Activated naive CD8-positive, alpha-beta T cell (primary cell): ENCODE measurements at regions not wholly inside any gene's neighbourhood (a gene's known extent, or its start where the extent isn't known, plus 50 kb on each side); places are given as distances from the start of the nearest gene placed in this dataset.

Source experiments
- H3K27ac Mint-ChIP-seq: one replicate; pipeline ENCODE4 v1.8.0; 2021; ENCODE audit warnings: mixed read lengths
- H3K27me3 Mint-ChIP-seq: one replicate; pipeline ENCODE4 v1.8.0; 2021; ENCODE audit warnings: mixed read lengths
- H3K36me3 Mint-ChIP-seq: one replicate; pipeline ENCODE4 v1.8.0; 2021; ENCODE audit warnings: mixed read lengths
- H3K4me1 Mint-ChIP-seq: one replicate; pipeline ENCODE4 v1.8.0; 2021; ENCODE audit warnings: low read depth, mixed read lengths
- H3K4me3 Mint-ChIP-seq: one replicate; pipeline ENCODE4 v1.8.0; 2021; ENCODE audit warnings: mild to moderate bottlenecking, mixed read lengths
- H3K9me3 Mint-ChIP-seq: one replicate; pipeline ENCODE4 v1.8.0; 2021; ENCODE audit warnings: low read depth, mixed read lengths

DNA sequence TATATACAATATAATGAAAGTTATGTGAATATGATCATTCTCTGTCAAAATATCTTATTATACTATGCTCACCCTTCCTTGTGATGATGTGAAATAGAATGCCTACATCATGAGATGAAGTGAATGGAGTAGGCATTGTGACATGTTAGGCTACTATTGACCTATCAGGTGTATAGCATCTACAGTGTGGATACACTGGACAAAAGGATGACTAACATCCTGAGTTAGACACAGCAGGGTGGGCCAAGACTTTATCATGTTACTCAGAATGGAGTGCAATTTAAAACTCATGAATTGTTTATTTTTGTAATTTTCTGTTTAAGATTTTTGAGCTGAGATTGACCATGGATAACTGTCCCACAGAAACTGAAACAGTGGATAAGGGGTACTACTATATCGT, 53.4 kb upstream of the NAV3 start:
- H3K36me3 Mint-ChIP-seq: no peaks in the 10 kb centered on the region
- H3K4me3 Mint-ChIP-seq: no peak overlapping the region
- H3K27me3 Mint-ChIP-seq: no peaks in the 10 kb centered on the region
- no peaks in the 10 kb centered on the region for H3K4me1 Mint-ChIP-seq
- no peak overlapping the region for H3K27ac Mint-ChIP-seq
- H3K9me3 Mint-ChIP-seq: peaks cover 8% of the 10 kb centered on the region

DNA sequence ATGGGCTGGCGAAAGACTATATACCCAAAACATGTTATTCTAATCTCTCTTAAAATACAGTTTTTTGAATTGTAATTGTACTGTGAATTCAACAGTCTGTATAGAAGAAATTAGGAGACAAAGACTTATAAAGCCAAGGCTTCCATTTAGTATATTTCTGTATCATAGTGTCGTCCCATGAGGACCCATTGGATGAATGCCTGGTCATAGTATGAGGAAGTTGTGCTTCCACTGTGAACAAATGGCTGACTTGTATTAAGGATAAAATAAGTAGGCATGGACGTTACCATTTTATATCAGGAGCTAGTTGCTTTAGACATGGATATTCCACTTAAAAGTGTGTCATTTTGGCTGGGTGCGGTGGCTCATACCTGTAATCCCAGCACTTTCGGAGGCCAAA, 55.9 kb upstream of the NAV3 start:
- H3K4me3 Mint-ChIP-seq: no peak overlapping the region
- no peak overlapping the region for H3K27ac Mint-ChIP-seq
- no peaks in the 10 kb centered on the region for H3K27me3 Mint-ChIP-seq
- H3K4me1 Mint-ChIP-seq: no peaks in the 10 kb centered on the region
- H3K9me3 Mint-ChIP-seq: peaks cover 8% of the 10 kb centered on the region
- H3K36me3 Mint-ChIP-seq: no peaks in the 10 kb centered on the region

DNA sequence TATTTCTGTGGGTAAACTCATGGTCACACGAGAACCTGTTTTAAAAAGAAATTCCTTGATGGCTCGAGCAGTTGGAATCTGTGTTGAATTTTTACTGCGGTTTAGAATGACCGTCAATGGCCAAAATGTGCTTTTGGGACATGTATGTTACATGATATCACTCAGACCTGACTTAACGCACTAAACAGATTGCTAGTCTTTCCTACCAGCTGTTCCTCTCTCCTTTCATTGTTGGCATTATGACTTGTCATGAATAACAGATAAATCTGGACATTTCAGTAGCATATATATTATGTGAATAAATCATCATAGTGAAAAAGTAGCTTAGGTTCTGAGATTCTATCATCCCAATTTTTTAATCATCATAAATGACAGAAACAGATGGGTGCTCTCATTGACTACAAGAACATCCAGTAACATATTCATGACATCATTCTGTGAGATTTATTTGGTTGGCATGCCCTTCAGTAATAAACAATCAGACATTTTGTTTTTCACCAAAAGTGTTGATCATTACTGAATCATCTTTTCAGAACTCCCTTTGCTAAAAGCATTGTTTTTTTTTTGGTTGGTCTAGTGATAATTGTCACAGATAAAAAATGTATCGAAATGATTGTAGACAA, 57.9 kb upstream of the NAV3 start:
- H3K9me3 Mint-ChIP-seq: peaks cover 12% of the 10 kb centered on the region
- no peaks in the 10 kb centered on the region for H3K4me1 Mint-ChIP-seq
- no peak overlapping the region for H3K27ac Mint-ChIP-seq
- no peaks in the 10 kb centered on the region for H3K27me3 Mint-ChIP-seq
- H3K4me3 Mint-ChIP-seq: no peak overlapping the region
- no peaks in the 10 kb centered on the region for H3K36me3 Mint-ChIP-seq

DNA sequence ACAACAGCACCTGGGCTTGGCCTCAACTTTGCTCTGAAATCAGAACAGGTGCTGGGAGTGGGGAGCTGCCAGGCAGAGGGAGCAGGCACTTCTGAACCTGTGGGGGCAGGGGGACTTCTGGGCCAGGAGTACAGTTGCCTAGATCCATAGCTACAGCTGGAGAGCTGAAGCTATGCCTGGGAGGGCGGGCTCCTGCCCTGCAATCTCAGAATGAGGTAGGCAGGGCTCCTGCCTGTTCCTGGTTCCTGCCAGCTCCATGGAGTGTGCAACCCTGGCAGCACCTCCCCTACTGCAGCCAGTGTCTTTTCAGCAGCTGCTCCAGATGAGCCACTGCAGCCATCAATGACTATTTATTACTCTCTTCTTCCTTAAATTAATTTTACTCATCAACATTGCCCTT, 62.1 kb upstream of the NAV3 start:
- Mint-ChIP-seq H3K4me3 (no peak overlapping the region), H3K27me3 (no peaks in the 10 kb centered on the region), H3K27ac (no peak overlapping the region), H3K4me1 (no peaks in the 10 kb centered on the region), H3K36me3 (no peaks in the 10 kb centered on the region), H3K9me3 (peaks cover 21% of the 10 kb centered on the region)

DNA sequence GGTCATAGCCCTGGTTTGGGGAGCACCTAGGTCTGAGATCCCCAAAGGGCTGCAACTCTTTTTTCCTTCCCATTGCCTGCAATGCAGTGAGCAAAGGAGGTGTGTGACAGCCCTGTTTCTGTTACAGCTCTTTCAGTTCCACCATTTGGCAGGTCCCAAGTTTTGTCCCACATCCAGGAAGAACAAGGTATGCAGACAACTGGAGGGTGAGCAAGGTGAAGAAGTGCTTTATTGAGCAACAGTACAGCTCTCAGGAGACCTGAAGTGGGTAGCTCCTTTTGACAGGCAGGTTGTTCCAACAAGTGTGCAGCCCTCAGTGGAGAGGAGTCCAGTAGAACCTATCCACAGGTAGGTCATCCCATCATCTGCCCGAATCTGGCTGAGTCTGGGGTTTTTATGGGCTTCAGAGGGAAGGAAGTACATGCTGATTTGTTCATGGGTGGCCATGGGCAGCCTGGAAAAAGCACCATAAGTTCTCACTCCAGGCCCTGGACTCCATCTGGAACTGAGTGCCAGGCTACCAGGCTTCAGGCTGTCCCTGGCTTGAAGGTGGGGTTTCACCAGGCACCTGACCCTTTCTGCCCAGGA, 62.8 kb upstream of the NAV3 start:
- Mint-ChIP-seq H3K36me3 (no peaks in the 10 kb centered on the region), H3K4me1 (no peaks in the 10 kb centered on the region)

DNA sequence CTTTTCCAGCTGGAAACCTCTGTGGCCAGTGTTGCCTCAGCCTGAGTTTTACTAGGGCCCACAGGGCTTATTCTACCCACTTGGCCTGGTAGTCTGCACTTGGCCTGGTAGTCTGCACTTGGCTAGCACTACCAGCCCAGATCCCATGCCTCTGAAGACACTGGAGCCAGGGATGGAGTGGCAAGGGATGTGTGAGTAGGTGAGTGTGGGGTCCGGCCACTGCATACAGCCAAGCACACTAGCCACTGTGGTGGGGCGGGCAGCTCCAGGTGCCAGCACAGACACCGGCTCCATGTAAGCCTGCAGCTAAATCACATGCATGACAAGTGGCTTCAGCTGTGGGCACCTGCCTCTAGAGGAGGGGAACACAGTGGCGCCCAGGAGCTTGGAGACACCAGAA, 63.4 kb upstream of the NAV3 start:
- Mint-ChIP-seq H3K36me3 (no peaks in the 10 kb centered on the region), H3K27ac (no peak overlapping the region), H3K27me3 (no peaks in the 10 kb centered on the region), H3K9me3 (peaks cover 17% of the 10 kb centered on the region), H3K4me1 (no peaks in the 10 kb centered on the region), H3K4me3 (no peak overlapping the region)

More for the DNA sequence above, 62.8 kb upstream of the NAV3 start:
- no peak overlapping the region for H3K27ac Mint-ChIP-seq
- H3K4me3 Mint-ChIP-seq: no peak overlapping the region
- no peaks in the 10 kb centered on the region for H3K27me3 Mint-ChIP-seq
- peaks cover 18% of the 10 kb centered on the region for H3K9me3 Mint-ChIP-seq

DNA sequence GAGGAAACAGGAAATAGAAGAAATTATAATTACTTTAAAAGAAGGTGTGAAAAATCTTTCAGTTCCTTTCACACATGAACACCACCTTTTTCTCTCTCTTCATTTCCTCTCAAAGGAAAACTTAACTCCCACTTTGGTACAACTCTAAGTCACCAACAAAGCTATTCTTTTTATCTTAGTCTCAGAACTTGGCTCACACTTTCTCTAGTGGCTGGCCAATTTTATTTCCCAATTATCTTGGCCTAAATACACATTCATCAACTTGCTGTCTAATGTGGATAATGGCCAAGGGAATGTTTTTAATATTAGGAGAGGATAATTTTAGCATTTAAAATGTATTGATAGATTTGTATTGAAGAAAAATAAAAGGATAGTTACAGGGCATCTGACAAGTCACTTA, 64.5 kb upstream of the NAV3 start:
- Mint-ChIP-seq H3K27me3 (no peaks in the 10 kb centered on the region), H3K4me1 (no peaks in the 10 kb centered on the region), H3K36me3 (no peaks in the 10 kb centered on the region), H3K27ac (no peak overlapping the region), H3K4me3 (no peak overlapping the region), H3K9me3 (peaks cover 17% of the 10 kb centered on the region)

DNA sequence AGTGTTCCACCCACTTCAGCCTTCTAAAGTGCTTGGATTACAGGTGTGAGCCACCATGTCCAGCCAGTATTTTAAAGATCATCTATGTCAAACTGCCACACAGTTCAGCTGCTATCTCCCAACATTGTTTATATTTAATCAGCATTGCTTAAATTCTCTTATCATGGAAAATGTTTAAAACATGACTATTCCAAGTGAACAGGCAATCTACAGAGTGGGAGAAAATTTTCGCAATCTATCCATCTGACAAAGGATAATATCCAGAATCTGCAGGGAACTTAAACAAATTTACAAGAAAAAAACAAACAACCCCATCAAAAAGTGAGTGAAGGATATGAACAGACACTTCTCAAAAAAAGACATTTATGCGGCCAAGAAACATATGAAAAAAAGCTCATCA, 69.4 kb upstream of the NAV3 start:
- Mint-ChIP-seq H3K27me3 (no peaks in the 10 kb centered on the region), H3K36me3 (no peaks in the 10 kb centered on the region), H3K4me3 (no peak overlapping the region), H3K4me1 (no peaks in the 10 kb centered on the region), H3K27ac (no peak overlapping the region), H3K9me3 (peaks cover 18% of the 10 kb centered on the region)

DNA sequence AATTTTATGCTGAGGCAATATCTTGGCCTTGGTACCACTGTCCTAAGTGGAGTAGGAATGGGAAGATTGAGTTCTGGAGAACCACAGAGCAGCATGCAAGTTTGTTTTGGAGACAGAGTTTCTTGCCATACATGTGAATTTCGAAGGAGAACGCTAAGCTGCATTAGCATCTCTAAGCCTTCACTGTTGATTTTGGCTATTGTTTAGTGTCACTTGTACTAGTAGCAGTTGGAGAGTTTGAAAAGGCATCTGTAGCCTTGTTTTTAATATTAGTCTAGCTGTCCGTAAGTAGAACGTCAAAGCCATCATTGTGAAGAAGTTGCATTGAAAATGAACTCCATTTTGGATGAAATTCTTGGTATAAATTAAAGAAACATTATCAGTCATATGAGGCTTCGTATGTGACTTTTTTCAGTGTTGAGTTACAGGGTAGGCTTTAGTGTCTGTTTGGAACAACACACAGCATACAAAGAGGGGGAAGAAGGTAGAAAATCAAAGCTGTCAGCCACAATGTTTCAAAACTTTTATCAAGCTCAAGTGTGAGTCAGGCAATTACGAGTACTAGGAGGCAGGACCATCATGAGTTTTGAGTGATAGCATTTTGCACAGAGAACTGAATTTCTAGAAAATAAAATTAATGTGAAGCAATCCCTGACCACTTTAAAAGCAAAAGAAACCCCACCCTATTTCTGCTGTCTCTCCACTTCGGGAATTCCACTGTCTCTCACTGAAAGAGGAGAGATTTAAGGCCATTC, 70.2 kb upstream of the NAV3 start:
- no peaks in the 10 kb centered on the region for H3K36me3 Mint-ChIP-seq
- no peaks in the 10 kb centered on the region for H3K27me3 Mint-ChIP-seq
- no peak overlapping the region for H3K27ac Mint-ChIP-seq
- no peak overlapping the region for H3K4me3 Mint-ChIP-seq
- peaks cover 13% of the 10 kb centered on the region for H3K9me3 Mint-ChIP-seq
- H3K4me1 Mint-ChIP-seq: no peaks in the 10 kb centered on the region

DNA sequence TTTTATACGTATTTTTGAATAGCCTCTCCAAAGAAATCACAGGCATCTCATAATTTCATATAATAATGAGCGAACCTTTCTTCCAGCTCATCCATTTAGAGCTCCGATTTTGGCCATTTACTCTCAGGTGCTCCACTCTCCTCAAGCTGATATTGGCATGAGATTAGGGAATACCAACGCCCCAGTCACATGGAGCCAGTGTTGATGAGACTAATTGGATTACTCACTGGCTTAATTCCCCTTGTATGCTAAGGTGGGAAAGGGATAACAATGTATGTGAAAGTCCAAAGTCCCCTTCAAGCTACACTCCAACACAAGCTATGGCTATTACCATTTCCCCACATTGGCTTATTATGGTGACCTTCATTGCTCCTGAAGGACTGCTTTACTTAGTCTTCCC, 76.6 kb upstream of the NAV3 start:
- H3K27ac Mint-ChIP-seq: no peak overlapping the region
- H3K27me3 Mint-ChIP-seq: no peaks in the 10 kb centered on the region
- H3K36me3 Mint-ChIP-seq: no peaks in the 10 kb centered on the region
- no peak overlapping the region for H3K4me3 Mint-ChIP-seq
- peaks cover 12% of the 10 kb centered on the region for H3K9me3 Mint-ChIP-seq
- no peaks in the 10 kb centered on the region for H3K4me1 Mint-ChIP-seq

DNA sequence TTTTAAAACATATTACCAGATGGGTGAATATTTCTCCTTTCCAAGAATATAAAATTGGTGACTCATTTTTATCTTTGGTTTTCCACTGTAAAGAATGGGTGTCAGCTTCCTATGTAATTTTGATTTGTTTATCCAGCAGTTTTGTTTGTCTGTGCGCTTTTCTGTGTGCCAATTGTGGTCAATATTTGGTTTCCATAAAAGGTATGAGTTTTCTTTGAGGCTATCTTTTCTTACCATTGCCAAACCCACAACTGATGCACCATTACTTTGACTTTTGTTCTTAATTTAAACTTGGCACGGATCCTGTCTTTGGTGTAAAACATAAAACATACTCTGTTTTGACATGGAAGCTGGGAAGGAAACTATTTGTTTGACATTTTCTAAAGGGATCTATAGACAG, 78.8 kb upstream of the NAV3 start:
- Mint-ChIP-seq H3K4me3 (no peak overlapping the region), H3K36me3 (no peaks in the 10 kb centered on the region), H3K27me3 (no peaks in the 10 kb centered on the region), H3K4me1 (no peaks in the 10 kb centered on the region), H3K9me3 (peaks cover 6% of the 10 kb centered on the region), H3K27ac (no peak overlapping the region)

DNA sequence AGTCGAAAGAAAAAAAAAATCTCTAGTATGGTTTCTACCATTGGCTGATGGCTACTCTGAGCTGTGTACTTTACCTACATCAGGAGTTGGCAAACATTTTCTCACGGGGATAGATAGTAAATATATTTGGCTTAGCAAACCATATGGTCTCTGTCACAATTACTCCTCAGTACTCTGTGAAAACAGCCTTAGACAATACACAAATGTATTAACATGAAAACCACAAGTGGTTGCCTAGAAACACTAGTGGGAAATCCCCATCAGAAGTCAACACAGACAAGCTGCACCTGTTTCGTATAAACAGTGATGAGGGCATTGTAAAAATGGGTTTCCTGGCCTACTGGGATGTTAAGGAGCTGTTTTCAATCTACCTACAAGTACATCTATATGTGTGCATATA, 84.6 kb upstream of the NAV3 start:
- H3K4me3 Mint-ChIP-seq: no peak overlapping the region
- H3K27ac Mint-ChIP-seq: no peak overlapping the region
- H3K36me3 Mint-ChIP-seq: no peaks in the 10 kb centered on the region
- peaks cover 20% of the 10 kb centered on the region for H3K9me3 Mint-ChIP-seq
- H3K4me1 Mint-ChIP-seq: no peaks in the 10 kb centered on the region
- H3K27me3 Mint-ChIP-seq: no peaks in the 10 kb centered on the region

DNA sequence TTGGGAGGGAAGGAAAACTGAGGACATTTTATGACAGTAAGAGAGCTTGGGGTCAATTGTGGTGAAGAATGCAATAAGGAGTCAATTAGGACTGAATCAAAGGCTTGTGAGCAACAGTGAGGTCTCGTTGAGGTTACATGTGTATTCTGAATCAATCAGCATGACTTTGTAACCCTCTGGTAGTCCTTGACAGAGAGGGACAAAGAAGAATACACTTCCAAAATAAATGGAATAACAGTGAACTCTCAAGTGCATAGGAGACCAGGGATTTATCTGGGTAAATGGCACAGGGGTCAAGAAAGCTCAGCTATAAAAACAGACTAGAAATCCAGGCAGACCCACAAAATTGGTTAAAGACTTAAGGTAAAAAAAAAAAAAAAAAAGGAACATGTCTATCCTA, 85.1 kb upstream of the NAV3 start:
- Mint-ChIP-seq H3K4me3 (no peak overlapping the region), H3K4me1 (no peaks in the 10 kb centered on the region), H3K9me3 (peaks cover 16% of the 10 kb centered on the region), H3K36me3 (no peaks in the 10 kb centered on the region), H3K27me3 (no peaks in the 10 kb centered on the region), H3K27ac (no peak overlapping the region)

DNA sequence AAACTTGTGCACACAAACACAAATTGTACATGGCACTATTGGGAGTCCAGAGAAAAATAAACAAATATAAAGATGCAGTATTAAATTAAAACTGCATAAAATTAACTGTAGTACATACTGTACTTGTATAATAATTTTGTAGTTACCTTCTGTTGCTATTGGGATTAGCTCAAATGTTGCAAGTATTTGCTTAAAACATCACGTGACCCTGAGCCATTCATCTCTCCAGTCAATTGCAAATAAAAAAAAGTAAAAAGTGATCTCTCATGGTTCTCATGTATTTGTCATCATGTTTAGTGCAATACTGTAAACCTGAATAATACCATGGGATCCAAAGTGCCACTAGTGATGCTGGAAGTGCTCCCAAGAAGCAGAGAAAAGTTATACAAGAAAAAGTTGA, 88.1 kb upstream of the NAV3 start:
- Mint-ChIP-seq H3K9me3 (peaks cover 13% of the 10 kb centered on the region), H3K4me1 (no peaks in the 10 kb centered on the region), H3K36me3 (no peaks in the 10 kb centered on the region), H3K27ac (no peak overlapping the region), H3K4me3 (no peak overlapping the region), H3K27me3 (no peaks in the 10 kb centered on the region)

DNA sequence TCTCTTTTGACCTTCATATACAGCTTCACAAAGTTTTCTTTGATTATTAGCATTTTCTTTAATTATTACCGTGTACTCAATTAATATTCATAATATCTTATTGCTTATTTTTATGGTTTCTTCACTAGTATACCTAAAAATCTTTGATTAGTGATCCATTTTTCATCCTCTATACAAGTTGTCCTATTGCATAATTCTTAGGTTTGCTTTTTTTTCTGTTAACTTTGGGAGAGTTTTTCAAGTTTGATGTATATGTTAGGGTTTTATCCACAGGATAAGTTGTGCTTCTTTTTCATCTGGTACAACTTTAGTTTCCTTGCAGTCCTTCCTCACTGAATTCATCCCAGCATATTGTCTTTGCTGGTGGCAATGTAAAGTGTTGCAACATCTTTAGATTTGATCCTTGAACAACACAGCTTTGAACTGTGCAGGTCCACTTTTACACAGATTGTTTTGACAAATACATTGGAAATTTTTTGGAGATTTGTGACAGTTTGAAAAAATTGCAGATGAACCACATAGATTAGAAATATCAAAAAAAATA, 88.6 kb upstream of the NAV3 start:
- no peak overlapping the region for H3K4me3 Mint-ChIP-seq
- no peaks in the 10 kb centered on the region for H3K36me3 Mint-ChIP-seq
- H3K9me3 Mint-ChIP-seq: peaks cover 13% of the 10 kb centered on the region
- H3K4me1 Mint-ChIP-seq: no peaks in the 10 kb centered on the region
- H3K27me3 Mint-ChIP-seq: no peaks in the 10 kb centered on the region
- H3K27ac Mint-ChIP-seq: no peak overlapping the region
